ENCODE measurements at regions not wholly inside any gene's neighbourhood (a gene's known extent, or its start where the extent isn't known, plus 50 kb on each side); places are given as distances from the start of the nearest gene placed in this dataset.
A peak's percentile ranks its signal among the peaks of the same experiment; 100 is the strongest.
"Not testable (repeated sequence)": the region's sequence is repeated elsewhere in the genome, so short reads cannot be mapped to it uniquely, and the experiment has no call there.

GRCh38 chr6:158888171-158888570, 69.0 kb upstream of the EZR start:
- intact Hi-C loops (cut with DNase I); DNase-seq (ENCODE audit: low spot score); ATAC-seq: not testable (repeated sequence)

DNA sequence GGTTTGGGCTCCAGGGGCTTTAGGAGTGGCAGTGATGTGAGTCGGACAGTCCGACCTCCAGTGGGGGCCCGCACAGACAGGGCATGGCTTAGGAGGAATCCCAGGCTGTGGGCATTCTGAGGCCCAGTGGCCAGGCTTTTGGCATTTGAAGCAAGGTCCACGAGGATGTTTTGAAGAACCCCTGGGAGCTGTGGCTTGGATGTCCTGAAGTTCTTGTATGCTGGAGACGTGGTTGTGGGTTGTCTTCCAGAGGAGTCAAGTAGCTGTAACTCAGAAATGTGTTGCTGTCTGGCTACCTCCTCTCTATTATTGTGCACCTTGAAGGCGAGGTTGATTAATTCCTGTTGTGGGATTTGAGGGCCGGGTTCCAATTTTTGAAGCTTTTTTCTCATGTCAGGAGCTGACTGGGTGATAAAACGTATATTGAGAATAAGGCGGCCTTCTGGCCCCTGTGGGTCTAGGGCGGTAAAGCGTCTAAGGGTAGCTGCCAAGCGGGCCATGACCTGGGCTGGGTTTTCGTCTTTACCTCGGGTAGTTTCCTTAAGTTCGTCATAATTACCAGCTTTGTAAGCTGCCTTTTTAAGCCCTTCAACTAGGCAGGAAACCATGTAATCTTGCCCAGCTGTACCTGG, 67.3 kb upstream of the EZR start:
- DNase-seq (ENCODE audit: low spot score); intact Hi-C loops (cut with DNase I); ATAC-seq: not testable (repeated sequence)

- intact Hi-C loops (cut with DNase I); ATAC-seq; DNase-seq (ENCODE audit: low spot score): not testable (repeated sequence)
Measured at GRCh38 chr6:158881884-158882283, 62.7 kb upstream of the EZR start.

- ATAC-seq; intact Hi-C loops (cut with DNase I); DNase-seq (ENCODE audit: low spot score): not testable (repeated sequence)
Measured at GRCh38 chr6:158881276-158881675, 62.1 kb upstream of the EZR start.

DNA sequence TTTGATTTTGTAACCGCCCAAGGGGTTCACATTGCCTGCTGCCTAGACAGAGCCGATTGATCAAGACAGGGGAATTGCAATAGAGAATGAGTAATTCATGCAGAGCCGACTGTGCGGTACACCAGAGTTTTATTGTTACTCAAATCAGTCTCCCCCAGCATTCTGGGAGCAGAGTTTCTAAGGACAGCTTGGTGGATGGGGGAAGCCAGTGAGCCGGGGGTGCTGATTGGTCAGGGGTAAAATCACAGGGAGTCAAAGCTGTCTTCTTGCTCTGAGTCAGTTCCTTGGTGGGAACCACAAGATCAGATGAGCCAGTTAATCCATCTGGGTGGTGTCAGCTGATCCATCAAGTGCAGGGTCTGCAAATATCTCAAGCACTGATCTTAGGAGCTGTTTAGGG, 60.0 kb upstream of the EZR start:
- DNase-seq (ENCODE audit: low spot score), result no peak
- intact Hi-C loops (cut with DNase I), result no loop called here
- no peak for ATAC-seq

- intact Hi-C loops (cut with DNase I), result no loop called here
- DNase-seq (ENCODE audit: low spot score), result no peak
- ATAC-seq, result no peak
Measured at GRCh38 chr6:158877716-158878115, 58.5 kb upstream of the EZR start.

GRCh38 chr6:158876886-158877285, 57.7 kb upstream of the EZR start:
- no peak for ATAC-seq
- no peak for DNase-seq (ENCODE audit: low spot score)
- intact Hi-C loops (cut with DNase I), result no loop called here

DNA sequence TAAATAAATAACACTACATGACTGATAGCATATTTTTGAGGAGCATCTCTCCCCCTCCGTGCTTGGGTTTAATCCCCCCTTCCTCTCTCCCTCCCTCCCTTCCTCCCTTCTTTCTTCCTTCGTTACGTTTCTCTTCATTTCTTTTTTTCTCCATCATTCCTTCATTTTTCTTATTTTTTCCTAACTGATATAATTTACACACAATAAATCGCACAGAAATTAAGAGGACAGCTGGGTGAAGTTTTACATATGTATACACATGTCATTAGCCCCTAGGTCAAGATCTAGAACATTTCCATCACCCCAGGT, 51.4 kb upstream of the EZR start:
- DNase-seq (ENCODE audit: low spot score) (no peak), ATAC-seq (no peak)
- intact Hi-C loops (cut with DNase I), result no loop called here

GRCh38 chr6:158869826-158870648, 50.9 kb upstream of the EZR start:
- peak; percentile 81 for DNase-seq (ENCODE audit: low spot score)
- ATAC-seq, result no peak
- intact Hi-C loops (cut with DNase I), result no loop called here

GRCh38 chr6:158868890-158869825, 50.0 kb upstream of the EZR start:
- ATAC-seq, result peak; percentile 93
- peak; percentile 92 for DNase-seq (ENCODE audit: low spot score)
- intact Hi-C loops (cut with DNase I), result no loop called here
